ENCODE measurements at regions not wholly inside any gene's neighbourhood (a gene's known extent, or its start where the extent isn't known, plus 50 kb on each side); places are given as distances from the start of the nearest gene placed in this dataset.

- TF ChIP-seq, protein P1, sequence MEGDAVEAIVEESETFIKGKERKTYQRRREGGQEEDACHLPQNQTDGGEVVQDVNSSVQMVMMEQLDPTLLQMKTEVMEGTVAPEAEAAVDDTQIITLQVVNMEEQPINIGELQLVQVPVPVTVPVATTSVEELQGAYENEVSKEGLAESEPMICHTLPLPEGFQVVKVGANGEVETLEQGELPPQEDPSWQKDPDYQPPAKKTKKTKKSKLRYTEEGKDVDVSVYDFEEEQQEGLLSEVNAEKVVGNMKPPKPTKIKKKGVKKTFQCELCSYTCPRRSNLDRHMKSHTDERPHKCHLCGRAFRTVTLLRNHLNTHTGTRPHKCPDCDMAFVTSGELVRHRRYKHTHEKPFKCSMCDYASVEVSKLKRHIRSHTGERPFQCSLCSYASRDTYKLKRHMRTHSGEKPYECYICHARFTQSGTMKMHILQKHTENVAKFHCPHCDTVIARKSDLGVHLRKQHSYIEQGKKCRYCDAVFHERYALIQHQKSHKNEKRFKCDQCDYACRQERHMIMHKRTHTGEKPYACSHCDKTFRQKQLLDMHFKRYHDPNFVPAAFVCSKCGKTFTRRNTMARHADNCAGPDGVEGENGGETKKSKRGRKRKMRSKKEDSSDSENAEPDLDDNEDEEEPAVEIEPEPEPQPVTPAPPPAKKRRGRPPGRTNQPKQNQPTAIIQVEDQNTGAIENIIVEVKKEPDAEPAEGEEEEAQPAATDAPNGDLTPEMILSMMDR (IDR thresholded peaks at IDR 0.05): no peak
- TF ChIP-seq POLR2A (IDR thresholded peaks at IDR 0.05) (no peak), EP300 (IDR thresholded peaks at IDR 0.05) (no peak)
These were observed 192.7 kb upstream of the NR4A3 start for GRCh38 chr9:99628849-99629620.
